Kidney tubule cell (primary cell): ENCODE measurements at regions not wholly inside any gene's neighbourhood (a gene's known extent, or its start where the extent isn't known, plus 50 kb on each side); places are given as distances from the start of the nearest gene placed in this dataset.

Source experiments
- DNase-seq: peaks from one replicate; pipeline ENCODE4 v3.0.0-alpha.2; 2018; ENCODE audit warnings: low spot score

DNA sequence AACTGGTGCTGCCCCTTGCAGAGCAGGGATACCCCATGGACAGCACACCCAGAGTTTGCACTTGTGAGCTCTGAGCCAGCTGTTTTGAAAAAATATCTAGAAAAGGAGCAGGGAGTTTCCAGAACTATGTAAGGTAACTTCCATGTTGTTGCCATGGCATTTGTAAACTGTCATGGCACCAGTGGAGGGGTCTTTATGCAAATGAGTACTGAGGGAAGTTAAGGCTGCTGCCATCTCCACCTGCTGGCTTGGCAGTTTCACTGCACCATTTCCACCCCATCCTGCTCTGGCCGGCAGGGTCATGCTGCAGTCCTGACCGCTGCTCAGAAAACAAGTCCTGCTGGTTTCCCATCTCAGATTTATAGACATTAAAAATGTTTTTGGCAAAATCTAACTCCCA, 52.3 kb upstream of the SNTG2 start:
- peak; percentile 25 for DNase-seq

DNA sequence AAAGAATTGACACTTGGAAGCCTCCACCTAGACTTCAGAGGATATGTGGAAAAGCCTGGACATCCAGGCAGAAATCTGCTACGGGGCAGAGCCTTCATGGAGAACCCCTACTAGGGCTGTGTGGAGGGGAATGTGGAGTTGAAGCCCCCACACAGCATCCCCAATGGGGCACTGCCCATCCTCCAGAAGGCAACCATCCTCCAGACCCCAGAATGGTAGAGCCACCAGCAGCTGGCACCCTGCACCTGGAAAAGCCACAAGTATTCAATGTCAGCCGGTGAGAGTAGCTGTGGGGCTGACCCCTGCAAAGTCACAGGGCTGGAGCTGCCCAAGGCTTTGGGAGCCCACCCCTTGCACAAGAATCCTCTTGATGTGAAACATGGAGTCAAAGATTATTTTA, 53.6 kb upstream of the SNTG2 start:
- DNase-seq: no peak

DNA sequence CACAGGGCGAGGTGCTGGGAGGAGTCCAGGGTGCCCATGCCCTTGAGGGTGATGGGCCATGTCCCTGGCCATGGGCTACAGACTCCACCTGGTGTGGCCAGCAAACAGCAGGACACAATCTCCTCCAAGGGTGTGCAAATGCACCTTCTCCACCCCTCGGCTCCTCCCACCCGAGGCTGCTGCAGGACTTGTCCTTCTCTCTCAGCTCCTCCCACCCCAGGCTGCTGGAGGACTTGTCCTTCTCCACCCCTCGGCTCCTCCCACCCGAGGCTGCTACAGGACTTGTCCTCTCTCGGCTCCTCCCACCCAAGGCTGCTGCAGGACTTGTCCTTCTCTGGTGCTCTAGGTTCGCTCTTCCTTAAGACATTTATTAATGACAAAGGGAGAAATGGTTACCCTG, 57.3 kb upstream of the SNTG2 start:
- no peak for DNase-seq

DNA sequence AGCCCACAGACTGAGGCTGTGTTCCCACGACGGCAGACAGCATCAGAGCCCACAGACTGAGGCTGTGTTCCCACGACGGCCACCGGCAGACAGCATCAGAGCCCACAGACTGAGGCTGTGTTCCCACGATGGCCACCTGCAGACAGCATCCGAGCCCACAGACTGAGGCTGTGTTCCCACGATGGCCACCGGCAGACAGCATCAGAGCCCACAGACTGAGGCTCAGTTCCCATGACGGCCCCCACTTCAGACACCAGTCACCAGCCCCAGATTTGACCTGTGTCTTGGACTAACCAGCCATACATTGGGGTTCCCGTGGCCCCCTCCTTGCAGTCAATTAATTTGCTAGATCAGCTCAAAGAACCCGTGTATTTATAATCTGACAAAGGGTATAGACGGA, 57.8 kb upstream of the SNTG2 start:
- no peak for DNase-seq

GRCh38 chr2:892401-892800, 58.2 kb upstream of the SNTG2 start:
- DNase-seq: no peak

GRCh38 chr2:891734-892133, 58.9 kb upstream of the SNTG2 start:
- DNase-seq: no peak

- peak; percentile 24 for DNase-seq
These were observed 59.9 kb upstream of the SNTG2 start for GRCh38 chr2:890791-891190.

GRCh38 chr2:890214-890613, 60.4 kb upstream of the SNTG2 start:
- no peak for DNase-seq

GRCh38 chr2:888906-889566, 61.6 kb upstream of the SNTG2 start:
- DNase-seq: no peak

GRCh38 chr2:888211-888801, 62.3 kb upstream of the SNTG2 start:
- no peak for DNase-seq

DNA sequence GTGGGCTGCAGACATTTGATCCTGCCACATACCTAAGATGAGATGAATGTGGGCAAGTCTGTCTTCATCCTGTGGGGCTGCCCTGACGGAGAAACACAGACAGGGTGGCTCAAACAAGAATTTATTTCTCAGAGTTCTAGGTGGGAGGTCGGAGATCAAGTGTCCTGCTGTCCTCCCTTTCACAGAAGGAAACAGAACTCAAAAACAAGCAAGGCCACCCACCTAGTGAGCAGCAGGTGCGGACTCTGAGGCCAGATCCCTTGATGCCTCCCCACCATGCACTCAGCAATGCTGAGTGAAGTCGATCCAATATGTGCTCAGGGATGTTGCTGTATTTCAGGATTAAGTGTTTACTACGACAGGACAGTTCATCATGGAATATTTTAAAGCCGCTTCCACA, 63.0 kb upstream of the SNTG2 start:
- DNase-seq: no peak

DNA sequence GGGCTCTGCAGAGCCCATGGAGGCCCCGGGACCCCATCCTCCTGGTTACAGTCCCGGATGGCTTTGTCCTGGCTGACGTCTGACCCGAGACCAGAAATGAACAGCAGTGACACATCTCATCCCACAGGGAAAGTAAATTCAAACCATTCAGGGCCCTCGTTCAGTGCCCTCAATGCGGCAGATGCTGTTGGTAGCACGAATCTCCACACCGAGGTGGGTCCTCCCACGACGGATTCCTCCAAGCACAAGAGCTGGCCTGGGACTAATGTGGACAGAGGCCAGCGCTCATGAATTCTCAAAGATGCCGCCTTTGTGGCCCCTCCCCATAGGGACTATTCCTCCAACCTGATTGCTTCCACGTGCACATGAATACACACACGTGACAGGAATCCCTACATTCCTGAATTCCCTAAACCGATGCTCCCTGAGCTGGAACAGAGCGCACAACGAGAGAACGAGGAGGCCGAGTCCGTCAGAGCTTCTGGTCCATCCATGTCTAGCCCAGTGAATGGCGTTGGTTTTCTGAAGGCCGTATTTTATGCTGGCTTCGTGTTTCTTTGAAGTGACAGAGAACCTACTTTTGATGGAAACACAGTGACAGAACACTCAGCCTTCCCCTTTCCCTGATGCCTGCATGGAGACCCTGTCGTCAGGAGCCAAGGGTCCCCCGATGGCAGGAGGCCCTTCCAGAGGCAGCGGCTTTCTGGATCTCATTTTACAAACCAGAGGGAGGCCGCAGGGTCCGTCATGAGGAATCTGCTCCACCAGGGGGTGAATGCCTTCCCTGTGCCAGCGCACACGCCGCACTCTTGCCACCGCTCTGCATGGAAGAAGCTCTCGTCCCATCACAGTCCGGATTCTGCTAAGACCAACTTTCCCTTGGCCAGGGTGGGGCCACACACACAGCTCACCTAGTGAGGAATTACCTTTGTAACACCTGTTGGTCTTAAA, 64.3 kb upstream of the SNTG2 start:
- DNase-seq: no peak

DNA sequence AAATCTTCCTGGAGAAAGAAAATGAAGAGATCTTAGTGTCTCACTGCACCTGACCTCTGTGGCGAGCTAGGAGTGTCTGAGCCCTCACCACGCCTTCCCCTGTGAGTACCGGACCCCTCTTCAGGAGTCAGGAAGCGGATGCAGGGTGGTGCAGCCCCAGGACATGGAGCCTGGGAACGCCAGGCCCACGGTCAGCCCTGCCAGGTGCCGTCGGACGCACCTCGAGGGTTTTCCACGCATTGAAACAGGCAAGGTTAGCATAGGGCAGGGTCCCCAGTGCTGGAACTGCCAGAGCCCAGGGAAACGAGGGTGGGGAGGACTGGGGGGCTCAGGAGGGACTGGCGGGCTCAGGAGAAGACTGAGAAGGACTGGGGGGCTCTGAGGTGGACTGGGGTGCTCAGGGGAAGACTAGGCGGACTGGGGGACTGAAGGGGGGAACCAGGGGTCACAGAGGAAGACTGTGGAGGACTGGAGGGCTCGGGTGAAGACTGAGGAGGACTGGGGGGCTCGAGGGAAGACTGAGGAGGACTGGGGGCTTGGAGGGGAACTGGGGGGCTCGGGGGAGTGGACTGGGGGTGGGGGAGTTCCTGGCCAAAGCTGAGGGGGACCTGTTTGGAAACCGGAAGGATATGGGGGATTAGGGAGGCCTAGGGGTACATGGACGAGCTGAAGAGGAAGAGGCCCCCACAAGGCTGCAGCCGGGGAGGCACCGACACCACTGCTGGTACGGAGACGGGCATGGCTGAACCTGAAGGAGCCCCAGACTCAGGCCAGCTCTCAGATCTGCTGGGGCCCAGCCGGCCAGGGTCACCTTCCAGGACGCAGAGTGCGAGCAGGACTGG, 65.2 kb upstream of the SNTG2 start:
- DNase-seq: no peak

- no peak for DNase-seq
These were observed 66.6 kb upstream of the SNTG2 start for GRCh38 chr2:883803-884748.

DNA sequence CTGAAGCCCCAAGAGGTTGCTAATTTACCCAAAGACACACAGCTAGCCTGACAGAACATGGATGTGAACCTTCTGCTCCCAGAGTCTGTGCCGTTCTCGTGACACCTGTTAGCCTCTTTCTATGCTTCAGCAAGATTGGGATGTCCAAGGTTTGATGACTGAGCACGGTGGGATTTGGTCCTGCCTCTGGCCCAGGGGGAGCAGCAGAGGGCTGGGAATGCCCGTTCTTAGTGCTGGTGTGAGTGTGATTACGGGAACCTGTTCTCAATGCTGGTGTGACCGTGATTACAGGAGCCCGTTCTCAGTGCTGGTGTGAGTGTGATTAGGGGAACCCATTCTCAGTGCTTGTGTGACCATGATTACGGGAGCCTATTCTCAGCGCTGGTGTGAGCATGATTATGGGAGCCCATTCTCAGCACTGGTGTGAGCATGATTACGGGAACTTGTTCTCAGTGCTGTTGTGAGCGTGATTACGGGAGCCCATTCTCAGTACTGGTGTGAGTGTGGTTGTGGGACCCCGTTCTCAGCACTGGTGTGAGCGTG, 67.3 kb upstream of the SNTG2 start:
- DNase-seq: no peak

- peak; percentile 50 for DNase-seq
These were observed 69.3 kb upstream of the SNTG2 start for GRCh38 chr2:881204-881918.

GRCh38 chr2:880201-880970, 70.3 kb upstream of the SNTG2 start:
- no peak for DNase-seq

DNA sequence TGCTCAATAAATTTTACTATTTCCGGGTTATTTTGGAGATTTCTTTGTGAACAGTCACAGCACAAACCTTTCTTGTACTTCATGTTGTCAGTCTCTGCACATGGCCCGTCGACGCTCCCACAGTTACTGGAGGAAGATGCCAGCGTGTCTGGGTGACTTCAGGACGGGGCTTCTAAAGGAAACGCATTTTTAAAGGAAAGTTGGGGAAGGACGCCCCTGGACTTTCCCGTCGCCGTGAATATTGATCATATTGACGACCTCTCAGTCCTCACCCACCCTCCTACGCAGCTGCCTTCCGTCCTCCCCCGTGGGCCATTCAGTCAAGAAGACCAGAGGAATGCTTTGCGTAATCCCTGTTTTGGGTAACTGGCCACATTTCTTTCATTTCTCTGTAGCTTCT, 71.1 kb upstream of the SNTG2 start:
- no peak for DNase-seq

GRCh38 chr2:878245-878930, 72.3 kb upstream of the SNTG2 start:
- no peak for DNase-seq
